Keratinocyte (primary cell): ENCODE measurements at regions not wholly inside any gene's neighbourhood (a gene's known extent, or its start where the extent isn't known, plus 50 kb on each side); places are given as distances from the start of the nearest gene placed in this dataset.
"Not testable (repeated sequence)": the region's sequence is repeated elsewhere in the genome, so short reads cannot be mapped to it uniquely, and the experiment has no call there.

ENCODE experiments used
- DNase-seq: peaks from one replicate; pipeline ENCODE4 v3.0.0-alpha.2; 2011; ENCODE audit warnings: low read depth, missing footprints, low spot score
- FAIRE-seq: peaks from 2 replicates; lab custom pipeline; 2011; peaks lifted over from hg19 to GRCh38; lab: Jason Lieb, UNC
- H2AFZ ChIP-seq: 2 replicates; pipeline ENCODE4 v1.6.0; 2012; ENCODE audit warnings: low read length, control low read depth, inconsistent platforms; ENCODE audit not compliant: control insufficient read depth
- H3K27ac ChIP-seq: 2 replicates; pipeline ENCODE4 v1.5.1; 2011; ENCODE audit warnings: low read length; ENCODE audit not compliant: control insufficient read depth, insufficient read depth
- H3K27me3 ChIP-seq: 3 replicates; pipeline ENCODE4 v1.6.0; 2011; ENCODE audit warnings: low read length; ENCODE audit not compliant: control insufficient read depth, insufficient read depth; ENCODE audit errors: extremely low read depth
- H3K36me3 ChIP-seq, 2 experiments: 2 replicates in 1 of 2; 3 replicates in 1 of 2; pipeline ENCODE4 v1.5.1; 2011; ENCODE audit warnings: low read length in 2 of 2, mild to moderate bottlenecking in 1 of 2; ENCODE audit not compliant: control insufficient read depth in 2 of 2, insufficient read depth in 2 of 2; ENCODE audit errors: extremely low read depth in 1 of 2
- H3K4me1 ChIP-seq: 3 replicates; pipeline ENCODE4 v1.5.1; 2011; ENCODE audit warnings: low read length; ENCODE audit not compliant: control insufficient read depth, insufficient read depth; ENCODE audit errors: extremely low read depth
- H3K4me2 ChIP-seq: 3 replicates; pipeline ENCODE4 v1.6.0; 2011; ENCODE audit warnings: low read depth, low read length; ENCODE audit not compliant: control insufficient read depth, insufficient read depth; ENCODE audit errors: extremely low read depth
- H3K4me3 ChIP-seq, 3 experiments: fragments of 200-600 bp in 1 of 3; sonication (generic) in 1 of 3; 2 replicates in 2 of 3; 3 replicates in 1 of 3; pipeline ENCODE4 v1.5.1; 2011 to 2016; ENCODE audit warnings: low read length in 3 of 3, mild to moderate bottlenecking in 3 of 3, control low read depth in 2 of 3, inconsistent platforms in 1 of 3, low read depth in 1 of 3, mixed read lengths in 1 of 3, mixed run types in 1 of 3, moderate library complexity in 1 of 3; ENCODE audit not compliant: control insufficient read depth in 2 of 3, insufficient read depth in 2 of 3; ENCODE audit errors: extremely low read depth in 1 of 3
- H3K79me2 ChIP-seq: 2 replicates; pipeline ENCODE4 v1.6.0; 2012; ENCODE audit warnings: low read length; ENCODE audit not compliant: control insufficient read depth, insufficient read depth
- H3K9ac ChIP-seq: 3 replicates; pipeline ENCODE4 v1.6.0; 2011; ENCODE audit warnings: low read length; ENCODE audit not compliant: control insufficient read depth, insufficient read depth; ENCODE audit errors: extremely low read depth
- H3K9me1 ChIP-seq: 3 replicates; pipeline ENCODE4 v1.6.0; 2011; ENCODE audit warnings: low read length; ENCODE audit not compliant: control insufficient read depth, insufficient read depth; ENCODE audit errors: extremely low read depth
- H3K9me3 ChIP-seq: 2 replicates; pipeline ENCODE4 v1.5.1; 2012; ENCODE audit warnings: low read depth, low read length; ENCODE audit not compliant: control insufficient read depth
- H4K20me1 ChIP-seq: 3 replicates; pipeline ENCODE4 v1.6.0; 2011; ENCODE audit warnings: low read length; ENCODE audit not compliant: control insufficient read depth, insufficient read depth; ENCODE audit errors: extremely low read depth
- CTCF ChIP-seq, 3 experiments: IDR thresholded peaks in 1 of 3; conservative IDR thresholded peaks in 1 of 3; optimal IDR thresholded peaks in 1 of 3; 2 replicates in 2 of 3; 3 replicates in 1 of 3; pipeline versions ENCODE3 to v1.5.1; 2011; ENCODE audit warnings: low read length in 3 of 3, mild to moderate bottlenecking in 3 of 3, moderate library complexity in 2 of 3, control low read depth in 1 of 3, inconsistent platforms in 1 of 3; ENCODE audit not compliant: insufficient read depth in 2 of 3; ENCODE audit errors: extremely low read depth in 1 of 3
- EZH2 ChIP-seq: IDR thresholded peaks from one replicate; pipeline ENCODE4 v1.6.1; 2012; ENCODE audit warnings: inconsistent platforms, mild to moderate bottlenecking, low read length, moderate library complexity
- dilution Hi-C: fragments of 300-500 bp; cut with MboI; formaldehyde crosslinking; loops from one replicate; pipeline ENCODE4 v1.7.0; 2020; ENCODE audit warnings: low sequenced_read_pairs; ENCODE audit not compliant: extremely low pct_ligation_motif_present

- H3K4me3 ChIP-seq, result no peak overlapping the region
- no peaks in the 10 kb centered on the region for H3K9me1 ChIP-seq
- DNase-seq, result no peak
- H3K36me3 ChIP-seq, result no peaks in the 10 kb centered on the region
- no peak overlapping the region for H2AFZ ChIP-seq
- H4K20me1 ChIP-seq, result no peaks in the 10 kb centered on the region
- no peaks in the 10 kb centered on the region for H3K79me2 ChIP-seq
- no peak overlapping the region for H3K9ac ChIP-seq
- H3K4me1 ChIP-seq, result peaks cover 8% of the 10 kb centered on the region
- TF ChIP-seq EZH2 (no peak), CTCF (optimal IDR thresholded peaks at IDR 0.05 in 1 of 3, IDR thresholded peaks at IDR 0.05 in 1 of 3, conservative IDR thresholded peaks at IDR 0.05 in 1 of 3; ENCODE audit: extremely low read depth in 1 of 3, insufficient read depth in 2 of 3, low read length in 3 of 3) (no peak)
- no peak overlapping the region for H3K4me2 ChIP-seq
- H3K9me3 ChIP-seq, result no peaks in the 10 kb centered on the region
- H3K27ac ChIP-seq, result no peak overlapping the region
- no peaks in the 10 kb centered on the region for H3K27me3 ChIP-seq
- FAIRE-seq, result no peak
- dilution Hi-C loops, result no loop called here
Observed at GRCh38 chr1:83053446-83053845, 945.5 kb downstream of the TTLL7 start.

- dilution Hi-C loops, result no loop called here
Observed at GRCh38 chr1:83052865-83053264, 946.1 kb downstream of the TTLL7 start.

GRCh38 chr1:83051053-83051452 lies 947.9 kb downstream of the TTLL7 start:
- H3K27ac ChIP-seq, H2AFZ ChIP-seq, H3K27me3 ChIP-seq, H3K9me1 ChIP-seq, H3K79me2 ChIP-seq, H3K4me2 ChIP-seq, H4K20me1 ChIP-seq, DNase-seq, H3K36me3 ChIP-seq, H3K4me3 ChIP-seq, H3K9ac ChIP-seq, dilution Hi-C loops, H3K4me1 ChIP-seq, FAIRE-seq, H3K9me3 ChIP-seq: not testable (repeated sequence)

More at GRCh38 chr1:83052865-83053264, 946.1 kb downstream of the TTLL7 start:
- Histone ChIP-seq H3K27ac (no peak overlapping the region), H3K36me3 (no peaks in the 10 kb centered on the region), H3K4me3 (no peak overlapping the region), H3K4me2 (no peak overlapping the region), H4K20me1 (no peaks in the 10 kb centered on the region), H3K9me1 (no peaks in the 10 kb centered on the region), H2AFZ (no peak overlapping the region), H3K27me3 (no peaks in the 10 kb centered on the region), H3K9ac (no peak overlapping the region), H3K4me1 (peaks cover 8% of the 10 kb centered on the region), H3K9me3 (no peaks in the 10 kb centered on the region), H3K79me2 (no peaks in the 10 kb centered on the region)
- DNase-seq, result no peak
- TF ChIP-seq CTCF (optimal IDR thresholded peaks at IDR 0.05 in 1 of 3, IDR thresholded peaks at IDR 0.05 in 1 of 3, conservative IDR thresholded peaks at IDR 0.05 in 1 of 3; ENCODE audit: extremely low read depth in 1 of 3, insufficient read depth in 2 of 3, low read length in 3 of 3) (no peak), EZH2 (no peak)
- FAIRE-seq, result no peak
